ENCODE measurements at regions not wholly inside any gene's neighbourhood (a gene's known extent, or its start where the extent isn't known, plus 50 kb on each side); places are given as distances from the start of the nearest gene placed in this dataset.

GRCh38 chr10:42979721-42980467, 97.0 kb upstream of the RET start:
- in situ Hi-C loops (cut with HindIII; ENCODE audit: low pct_unique_long_range_greater_than_20kb, low sequenced_read_pairs) (no loop called here), intact Hi-C loops (cut with micrococcal nuclease; ENCODE audit: unreplicated experiment) (loop anchor here (10.0 kb wide), 1 partner anchor 115 kb away; no protein-coding TSS in a partner anchor)
- no peak for ATAC-seq
- POLR2A ChIA-PET = no interaction called here
- no TSS peak for BruUV-seq (replicated peaks)
- Histone ChIP-seq H3K4me3 (ENCODE audit: low read depth in 2 of 2, low read length in 2 of 2) (no peak overlapping the region), H3K4me1 (ENCODE audit: control insufficient read depth, insufficient read depth, low read length) (0 out of 2 replicates have a peak, but pooled peaks cover 2% of the 10 kb centered on the region), H3K9me3 (ENCODE audit: control insufficient read depth, insufficient read depth, low read depth, low read length) (no peaks in the 10 kb centered on the region), H3K27me3 (ENCODE audit: control insufficient read depth, insufficient read depth, low read length) (no peaks in the 10 kb centered on the region), H3K27ac (ENCODE audit: low read length) (no peak overlapping the region), H3K36me3 (ENCODE audit: control insufficient read depth, insufficient read depth, low read length) (no peaks in the 10 kb centered on the region)
- CTCF ChIA-PET = no interaction called here
- TF ChIP-seq SIN3A (IDR thresholded peaks at IDR 0.05; ENCODE audit: borderline replicate concordance, insufficient read depth, low read depth, low read length) (no peak), TCF7L2 (IDR thresholded peaks at IDR 0.05; ENCODE audit: low read depth, low read length) (no peak), REST (IDR thresholded peaks at IDR 0.05; ENCODE audit: insufficient read depth in 1 of 2, low read depth in 2 of 2, low read length in 1 of 2) (no peak), CTCF (IDR thresholded peaks at IDR 0.05) (no peak), POLR2AphosphoS5 (IDR thresholded peaks at IDR 0.05; ENCODE audit: low read depth, low read length) (no peak)
- DNase-seq (ENCODE audit: low read depth, low spot score) = no peak

- CTCF ChIA-PET = no interaction called here
- H3K27me3 ChIP-seq (ENCODE audit: control insufficient read depth, insufficient read depth, low read length) = no peaks in the 10 kb centered on the region
- H3K27ac ChIP-seq (ENCODE audit: low read length) = no peak overlapping the region
- no peak overlapping the region for H3K4me3 ChIP-seq (ENCODE audit: low read depth in 2 of 2, low read length in 2 of 2)
- TF ChIP-seq POLR2AphosphoS5 (IDR thresholded peaks at IDR 0.05; ENCODE audit: low read depth, low read length) = no peak
- in situ Hi-C loops (cut with HindIII; ENCODE audit: low pct_unique_long_range_greater_than_20kb, low sequenced_read_pairs) (no loop called here), intact Hi-C loops (cut with micrococcal nuclease; ENCODE audit: unreplicated experiment) (loop anchor here (10.0 kb wide), 1 partner anchor 116 kb away; no protein-coding TSS in a partner anchor)
- no peaks in the 10 kb centered on the region for H3K36me3 ChIP-seq (ENCODE audit: control insufficient read depth, insufficient read depth, low read length)
- no TSS peak for BruUV-seq (replicated peaks)
- ATAC-seq = no peak
- DNase-seq (ENCODE audit: low read depth, low spot score) = no peak
- no peaks in the 10 kb centered on the region for H3K4me1 ChIP-seq (ENCODE audit: control insufficient read depth, insufficient read depth, low read length)
- no peaks in the 10 kb centered on the region for H3K9me3 ChIP-seq (ENCODE audit: control insufficient read depth, insufficient read depth, low read depth, low read length)
- POLR2A ChIA-PET = no interaction called here
These were observed 96.1 kb upstream of the RET start for GRCh38 chr10:42980553-42981357.
